GM23338 (cell line): ENCODE measurements at regions not wholly inside any gene's neighbourhood (a gene's known extent, or its start where the extent isn't known, plus 50 kb on each side); places are given as distances from the start of the nearest gene placed in this dataset.

Experiments
- EZH2 ChIP-seq: fragments of 200-600 bp; sonication (generic); IDR thresholded peaks from one replicate; pipeline ENCODE4 v1.8.0; 2017; ENCODE audit warnings: antibody characterized with exemption, mild to moderate bottlenecking, low read depth; ENCODE audit not compliant: unreplicated experiment
- EZH2phosphoT487 ChIP-seq: fragments of 200-600 bp; sonication (generic); IDR thresholded peaks from one replicate; pipeline ENCODE4 v1.8.1; 2018; ENCODE audit warnings: antibody characterized with exemption; ENCODE audit not compliant: unreplicated experiment
- JUNB ChIP-seq: IDR thresholded peaks from one replicate; pipeline ENCODE4 v1.6.1; 2016; ENCODE audit warnings: antibody characterized with exemption; ENCODE audit not compliant: unreplicated experiment
- POLR2AphosphoS5 ChIP-seq: IDR thresholded peaks from 2 replicates; pipeline ENCODE4 v1.6.1; 2016; ENCODE audit warnings: antibody characterized with exemption, low read depth
- TF ChIP-seq, protein P1 (sequence below), 2 experiments: fragments of 200-600 bp in 1 of 2; sonication (generic) in 1 of 2; conservative IDR thresholded peaks; 2 replicates each; pipeline versions ENCODE4 v1.5.1 to v1.6.1; 2016 to 2017; ENCODE audit warnings: antibody characterized with exemption in 2 of 2, low read depth in 2 of 2, mild to moderate bottlenecking in 2 of 2, moderate library complexity in 1 of 2
- TF ChIP-seq, protein P2 (sequence below): IDR thresholded peaks from one replicate; pipeline ENCODE4 v1.6.1; 2018; ENCODE audit warnings: antibody characterized with exemption; ENCODE audit not compliant: unreplicated experiment

DNA sequence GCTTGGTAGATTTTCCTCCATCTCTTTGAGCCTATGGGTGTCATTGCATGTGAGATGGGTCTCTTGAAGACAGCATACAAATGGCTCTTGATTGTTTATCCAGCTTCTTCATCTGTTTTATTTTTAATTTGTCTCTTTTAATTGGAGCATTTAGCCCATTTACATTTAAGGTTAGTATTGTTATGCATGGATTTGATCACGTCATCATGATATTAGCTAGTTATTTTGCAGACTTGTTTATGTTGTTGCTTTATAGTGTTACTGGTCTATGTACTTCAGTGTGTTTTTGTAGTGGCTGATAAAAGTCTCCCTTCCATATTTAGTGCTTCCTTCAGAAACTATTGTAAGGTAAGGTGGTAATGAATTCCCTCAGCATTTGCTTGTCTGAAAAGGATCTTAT lies 78.6 kb upstream of the RGMB start:
- TF ChIP-seq, protein P1, sequence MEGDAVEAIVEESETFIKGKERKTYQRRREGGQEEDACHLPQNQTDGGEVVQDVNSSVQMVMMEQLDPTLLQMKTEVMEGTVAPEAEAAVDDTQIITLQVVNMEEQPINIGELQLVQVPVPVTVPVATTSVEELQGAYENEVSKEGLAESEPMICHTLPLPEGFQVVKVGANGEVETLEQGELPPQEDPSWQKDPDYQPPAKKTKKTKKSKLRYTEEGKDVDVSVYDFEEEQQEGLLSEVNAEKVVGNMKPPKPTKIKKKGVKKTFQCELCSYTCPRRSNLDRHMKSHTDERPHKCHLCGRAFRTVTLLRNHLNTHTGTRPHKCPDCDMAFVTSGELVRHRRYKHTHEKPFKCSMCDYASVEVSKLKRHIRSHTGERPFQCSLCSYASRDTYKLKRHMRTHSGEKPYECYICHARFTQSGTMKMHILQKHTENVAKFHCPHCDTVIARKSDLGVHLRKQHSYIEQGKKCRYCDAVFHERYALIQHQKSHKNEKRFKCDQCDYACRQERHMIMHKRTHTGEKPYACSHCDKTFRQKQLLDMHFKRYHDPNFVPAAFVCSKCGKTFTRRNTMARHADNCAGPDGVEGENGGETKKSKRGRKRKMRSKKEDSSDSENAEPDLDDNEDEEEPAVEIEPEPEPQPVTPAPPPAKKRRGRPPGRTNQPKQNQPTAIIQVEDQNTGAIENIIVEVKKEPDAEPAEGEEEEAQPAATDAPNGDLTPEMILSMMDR (conservative IDR thresholded peaks at IDR 0.05; ENCODE audit: low read depth in 2 of 2): no peak
- TF ChIP-seq, protein P2, sequence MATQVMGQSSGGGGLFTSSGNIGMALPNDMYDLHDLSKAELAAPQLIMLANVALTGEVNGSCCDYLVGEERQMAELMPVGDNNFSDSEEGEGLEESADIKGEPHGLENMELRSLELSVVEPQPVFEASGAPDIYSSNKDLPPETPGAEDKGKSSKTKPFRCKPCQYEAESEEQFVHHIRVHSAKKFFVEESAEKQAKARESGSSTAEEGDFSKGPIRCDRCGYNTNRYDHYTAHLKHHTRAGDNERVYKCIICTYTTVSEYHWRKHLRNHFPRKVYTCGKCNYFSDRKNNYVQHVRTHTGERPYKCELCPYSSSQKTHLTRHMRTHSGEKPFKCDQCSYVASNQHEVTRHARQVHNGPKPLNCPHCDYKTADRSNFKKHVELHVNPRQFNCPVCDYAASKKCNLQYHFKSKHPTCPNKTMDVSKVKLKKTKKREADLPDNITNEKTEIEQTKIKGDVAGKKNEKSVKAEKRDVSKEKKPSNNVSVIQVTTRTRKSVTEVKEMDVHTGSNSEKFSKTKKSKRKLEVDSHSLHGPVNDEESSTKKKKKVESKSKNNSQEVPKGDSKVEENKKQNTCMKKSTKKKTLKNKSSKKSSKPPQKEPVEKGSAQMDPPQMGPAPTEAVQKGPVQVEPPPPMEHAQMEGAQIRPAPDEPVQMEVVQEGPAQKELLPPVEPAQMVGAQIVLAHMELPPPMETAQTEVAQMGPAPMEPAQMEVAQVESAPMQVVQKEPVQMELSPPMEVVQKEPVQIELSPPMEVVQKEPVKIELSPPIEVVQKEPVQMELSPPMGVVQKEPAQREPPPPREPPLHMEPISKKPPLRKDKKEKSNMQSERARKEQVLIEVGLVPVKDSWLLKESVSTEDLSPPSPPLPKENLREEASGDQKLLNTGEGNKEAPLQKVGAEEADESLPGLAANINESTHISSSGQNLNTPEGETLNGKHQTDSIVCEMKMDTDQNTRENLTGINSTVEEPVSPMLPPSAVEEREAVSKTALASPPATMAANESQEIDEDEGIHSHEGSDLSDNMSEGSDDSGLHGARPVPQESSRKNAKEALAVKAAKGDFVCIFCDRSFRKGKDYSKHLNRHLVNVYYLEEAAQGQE: no peak
- no peak for TF ChIP-seq JUNB
- no peak for TF ChIP-seq EZH2phosphoT487
- no peak for TF ChIP-seq POLR2AphosphoS5
- TF ChIP-seq EZH2: no peak
